GM18505 (cell line): ENCODE measurements at regions not wholly inside any gene's neighbourhood (a gene's known extent, or its start where the extent isn't known, plus 50 kb on each side); places are given as distances from the start of the nearest gene placed in this dataset.
"Not testable (repeated sequence)": the region's sequence is repeated elsewhere in the genome, so short reads cannot be mapped to it uniquely, and the experiment has no call there.

Experiments
- ATAC-seq: cut with Tn5 transposase; IDR thresholded peaks from one replicate; pipeline ENCODE4 v1.9.1; 2021; ENCODE audit not compliant: unreplicated experiment
- POLR2A ChIP-seq: IDR thresholded peaks from 4 replicates; pipeline ENCODE4 v1.6.1; 2011; ENCODE audit warnings: borderline replicate concordance; ENCODE audit not compliant: insufficient read depth, insufficient read length; ENCODE audit errors: extremely low read depth

DNA sequence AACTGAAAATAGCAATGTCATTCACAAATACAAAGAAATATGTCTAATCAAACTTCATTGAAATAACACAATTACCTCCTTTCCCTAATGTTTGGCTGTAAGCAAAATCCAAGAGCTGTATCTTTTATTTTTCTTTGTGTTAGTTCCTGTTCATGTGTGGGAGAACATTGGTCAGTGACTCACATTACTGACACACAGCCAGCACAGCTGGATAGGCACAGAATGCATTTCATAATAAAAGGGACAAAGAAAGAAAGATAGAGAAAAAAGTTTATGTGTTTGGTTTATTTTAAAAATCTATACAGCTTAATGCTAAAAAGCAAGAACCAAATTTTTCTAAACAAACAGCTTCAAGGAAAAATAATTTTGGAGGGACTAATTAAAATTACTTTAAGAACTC is 185.6 kb upstream of the COL3A1 start:
- no peak for ATAC-seq
- TF ChIP-seq POLR2A, result no peak

DNA sequence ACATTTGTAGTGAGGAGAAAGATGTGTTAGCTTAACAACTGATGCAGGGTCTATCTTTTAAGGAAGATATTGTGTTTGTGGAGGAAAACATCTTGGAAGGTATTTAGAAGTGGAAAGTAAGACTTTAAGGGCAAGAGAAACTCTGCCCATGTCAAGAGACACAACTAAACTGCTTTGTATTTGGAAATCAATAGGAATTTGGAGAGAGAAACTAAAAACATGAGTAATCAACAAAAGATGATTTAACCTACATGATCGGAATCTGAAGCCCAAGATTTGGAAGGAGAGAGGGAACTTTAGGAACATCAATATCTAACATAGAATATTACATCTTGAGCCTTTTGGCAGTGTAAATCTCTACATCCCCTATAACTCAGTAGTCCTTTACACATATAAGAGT is 184.2 kb upstream of the COL3A1 start:
- TF ChIP-seq POLR2A, result no peak
- no peak for ATAC-seq

DNA sequence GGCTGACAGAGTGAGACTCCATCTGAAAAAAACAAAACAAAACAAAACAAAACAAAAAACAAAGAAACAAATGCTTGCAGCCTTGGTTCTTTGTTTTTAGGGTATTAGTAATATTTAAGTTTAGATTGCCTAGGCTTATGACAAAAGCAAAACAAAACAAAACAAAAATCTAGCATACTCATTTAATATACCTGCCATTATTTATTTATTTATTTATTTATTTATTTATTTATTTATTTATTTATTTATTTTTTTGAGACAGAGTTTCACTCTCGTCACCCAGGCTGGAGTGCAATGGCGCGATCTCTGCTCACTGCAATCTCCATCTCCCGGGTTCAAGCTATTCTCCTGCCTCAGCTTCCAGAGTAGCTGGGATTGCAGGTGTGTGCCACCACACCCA is 179.7 kb upstream of the COL3A1 start:
- ATAC-seq, result not testable (repeated sequence)

DNA sequence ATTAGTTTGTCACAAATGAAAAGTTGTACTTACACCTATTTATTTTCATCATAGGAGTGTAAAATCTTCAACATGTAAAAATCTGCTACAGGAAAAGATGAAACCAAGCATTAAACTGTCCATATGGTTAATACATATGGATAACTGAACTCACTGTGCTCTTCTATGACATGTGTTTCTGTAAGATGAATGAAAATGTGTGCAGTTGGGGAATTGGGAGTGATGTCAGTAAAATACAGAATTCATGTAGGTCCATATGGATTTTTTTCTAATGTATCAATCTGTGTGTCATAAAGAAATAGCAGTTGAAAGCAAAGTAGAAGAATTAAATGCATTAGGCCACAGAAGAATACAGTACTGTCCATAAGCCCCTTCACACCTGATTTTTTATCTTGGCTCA is 178.4 kb upstream of the COL3A1 start:
- TF ChIP-seq POLR2A, result no peak
- ATAC-seq, result no peak

DNA sequence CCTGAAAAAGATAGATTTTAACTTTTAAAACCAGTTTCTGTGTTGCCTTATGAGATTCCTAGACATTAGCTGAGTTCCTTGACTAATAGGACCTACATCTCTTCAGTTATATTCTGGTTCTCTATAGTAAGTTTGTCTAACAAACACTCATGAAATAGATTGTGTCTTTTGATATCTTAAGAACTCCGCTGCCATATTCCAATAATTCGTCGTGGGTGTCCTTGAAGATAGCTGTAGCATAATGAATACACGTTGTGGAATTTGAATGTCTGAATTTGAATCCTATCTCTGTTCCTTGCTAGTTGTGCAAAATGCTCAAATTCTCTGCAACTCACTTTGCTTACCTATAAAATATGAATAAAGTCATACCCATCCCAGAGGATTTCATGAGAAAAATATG is 176.8 kb upstream of the COL3A1 start:
- TF ChIP-seq POLR2A, result no peak
- ATAC-seq, result no peak

DNA sequence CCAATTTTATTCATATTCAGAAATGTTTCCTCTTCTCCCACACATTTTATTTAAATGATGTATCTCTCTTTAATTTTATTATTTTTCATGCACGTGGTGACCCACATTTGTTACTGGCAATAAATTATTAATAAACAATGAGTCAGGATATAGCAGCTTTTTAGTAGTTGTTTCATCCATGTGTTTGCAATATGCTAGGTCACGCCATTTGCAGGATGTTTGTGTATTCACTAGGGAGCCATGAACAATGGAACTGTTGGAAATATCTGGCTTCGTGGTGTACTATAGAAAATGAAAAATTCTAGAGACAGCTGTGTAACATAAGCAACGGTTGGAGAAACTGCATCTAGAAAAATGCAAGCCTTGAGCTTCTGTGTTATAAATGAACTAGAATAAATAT is 176.0 kb upstream of the COL3A1 start:
- ATAC-seq, result no peak
- TF ChIP-seq POLR2A, result no peak

DNA sequence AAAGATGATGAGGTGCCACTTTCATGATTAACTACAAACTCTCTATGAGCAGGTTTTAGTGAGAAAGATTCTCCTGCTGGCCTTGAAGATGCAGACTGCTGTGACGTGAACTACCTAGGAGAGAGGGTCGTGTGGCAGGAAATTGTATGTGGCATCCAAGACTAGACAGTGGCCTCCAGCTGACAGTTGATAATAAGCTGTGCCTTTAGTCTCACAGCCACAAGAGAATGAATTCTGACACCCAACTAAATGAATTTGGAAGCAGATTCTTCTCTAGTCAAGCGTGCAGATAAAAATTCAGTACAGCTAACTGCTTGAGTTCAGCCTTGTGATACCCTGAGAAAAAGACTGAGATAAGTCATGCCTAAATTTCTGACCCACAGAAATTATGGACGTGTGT is 169.0 kb upstream of the COL3A1 start:
- no peak for TF ChIP-seq POLR2A
- no peak for ATAC-seq

DNA sequence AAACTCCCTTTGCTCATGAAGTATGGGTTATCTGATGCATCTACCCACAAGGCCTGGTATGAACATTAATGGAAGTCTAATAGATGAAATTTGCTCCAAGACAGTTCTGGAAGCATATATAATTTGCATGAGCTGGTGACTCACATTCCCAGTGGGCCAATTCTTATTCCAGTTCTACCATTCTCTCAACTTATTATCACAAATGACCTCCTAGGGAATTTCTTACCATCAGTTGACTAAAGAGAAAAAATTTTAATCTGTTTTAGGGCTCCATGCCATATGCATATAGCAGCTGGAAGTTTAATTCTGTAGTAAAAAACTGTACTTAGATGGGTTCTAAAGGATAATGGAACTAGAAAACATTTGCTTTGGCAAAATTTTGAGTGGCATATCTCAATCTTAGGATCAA is 165.2 kb upstream of the COL3A1 start:
- no peak for TF ChIP-seq POLR2A
- ATAC-seq, result no peak

DNA sequence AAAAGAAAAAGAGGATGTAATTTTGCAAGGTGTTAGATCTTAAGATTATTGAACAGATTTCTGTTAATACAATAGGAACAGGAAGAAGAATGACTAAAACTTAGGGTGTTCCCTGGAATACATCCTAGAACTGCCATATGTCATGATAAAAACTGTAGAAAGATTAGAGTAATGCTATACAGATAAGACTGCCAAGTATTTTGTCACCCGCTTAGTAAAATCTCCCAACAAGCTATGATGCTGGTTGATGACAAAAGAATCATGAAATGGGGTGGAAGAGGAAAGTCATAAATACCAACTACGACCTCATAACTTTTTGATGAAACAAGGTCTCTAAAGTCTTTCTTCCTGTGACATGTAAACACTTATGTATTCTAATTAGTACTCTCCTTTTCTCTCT is 163.6 kb upstream of the COL3A1 start:
- TF ChIP-seq POLR2A, result no peak

DNA sequence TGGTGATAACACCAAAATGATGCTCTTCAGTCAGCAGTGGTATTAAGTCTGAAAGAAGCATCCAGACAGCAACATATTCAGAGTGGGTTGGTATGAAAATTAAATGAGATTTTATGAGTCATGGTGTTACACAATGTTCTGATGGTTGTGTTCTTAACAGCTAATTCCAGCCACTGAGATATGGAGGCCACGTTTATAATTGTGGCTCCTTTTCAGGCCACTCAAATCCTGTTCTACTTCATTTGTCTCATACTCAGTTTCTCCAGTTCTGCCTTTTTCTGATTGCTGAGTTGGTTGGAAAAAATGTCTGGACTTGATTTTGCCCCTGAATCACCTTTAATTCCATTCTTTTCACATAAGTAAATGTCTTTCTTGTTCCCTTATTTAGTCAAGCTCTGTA is 162.7 kb upstream of the COL3A1 start:
- no peak for ATAC-seq
- no peak for TF ChIP-seq POLR2A

More for the DNA sequence above, 163.6 kb upstream of the COL3A1 start:
- no peak for ATAC-seq

DNA sequence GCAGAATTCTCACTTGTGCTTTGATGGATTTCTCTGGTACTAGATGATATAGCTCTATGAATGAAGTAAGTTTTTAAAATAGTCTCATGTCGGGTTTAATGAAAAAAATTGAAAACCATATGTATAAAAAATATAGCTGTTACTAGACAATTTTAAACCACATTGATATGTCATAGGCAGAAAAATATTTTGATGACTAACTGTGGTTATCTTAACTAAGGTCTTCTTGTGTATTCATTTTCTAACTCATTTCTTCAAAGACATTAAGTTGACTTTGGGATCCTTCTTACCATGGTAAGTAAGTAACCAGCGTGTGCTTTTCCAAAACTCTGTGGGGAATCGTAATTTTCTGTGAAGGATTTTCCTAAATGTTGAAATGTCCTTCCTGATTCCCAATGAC is 160.9 kb upstream of the COL3A1 start:
- ATAC-seq, result no peak
- no peak for TF ChIP-seq POLR2A

DNA sequence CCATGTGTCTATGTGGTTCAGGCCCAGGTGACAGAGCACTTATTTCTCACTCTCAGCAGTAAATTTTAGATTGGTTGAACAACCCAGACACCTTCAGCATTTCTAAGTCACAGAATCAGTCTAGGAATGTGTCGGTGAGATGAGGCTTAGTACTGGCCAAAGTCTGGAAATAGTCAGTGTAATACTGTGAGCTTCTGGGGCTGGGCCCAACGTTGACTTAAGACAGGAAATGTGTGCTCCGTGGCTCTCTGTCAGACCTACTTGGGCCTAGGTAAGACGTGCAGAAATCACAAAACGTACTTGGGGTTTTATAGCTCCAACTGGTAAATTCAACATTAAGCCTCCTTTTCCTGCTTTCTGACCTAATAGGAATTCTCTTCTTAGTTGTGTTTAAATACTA is 160.3 kb upstream of the COL3A1 start:
- no peak for ATAC-seq

DNA sequence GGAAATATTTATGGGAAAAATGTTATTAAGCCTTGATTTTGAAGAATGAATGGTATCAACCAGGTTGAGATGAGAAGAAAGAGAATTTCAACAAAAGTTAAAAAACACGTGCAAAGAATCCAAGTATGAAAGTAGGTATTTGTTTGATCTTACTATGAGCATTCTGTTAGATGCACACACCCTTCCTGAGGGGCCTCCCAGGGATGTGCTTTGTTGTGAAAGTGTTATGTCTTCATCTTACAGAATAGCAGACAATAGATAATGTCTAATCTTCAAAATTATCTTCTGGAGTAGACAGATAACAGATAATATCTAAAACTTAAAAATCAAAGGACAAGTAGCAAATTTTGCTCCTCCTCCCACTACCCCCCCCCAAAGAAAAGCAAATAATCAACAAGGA is 155.2 kb upstream of the COL3A1 start:
- no peak for TF ChIP-seq POLR2A
- no peak for ATAC-seq

More for the DNA sequence above, 160.3 kb upstream of the COL3A1 start:
- no peak for TF ChIP-seq POLR2A

DNA sequence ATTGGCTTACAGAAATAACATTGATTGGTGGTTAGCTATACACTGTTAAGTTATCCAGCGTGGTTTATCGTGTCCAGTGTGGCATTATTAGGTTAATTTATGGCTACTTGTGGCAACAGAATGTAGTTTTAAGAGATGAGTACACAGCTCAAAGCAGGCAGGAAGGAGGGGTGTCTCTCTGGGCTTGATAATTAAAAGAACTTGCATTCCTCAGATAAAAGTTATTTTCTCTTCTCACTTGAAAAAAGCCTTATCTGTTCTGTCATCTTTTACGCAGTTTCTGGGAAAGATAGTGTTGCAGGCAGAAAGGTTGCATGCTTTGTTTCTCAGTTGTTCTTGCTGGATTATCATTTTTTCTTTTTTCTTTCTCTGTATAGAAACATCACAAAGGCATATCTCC is 154.4 kb upstream of the COL3A1 start:
- no peak for ATAC-seq

DNA sequence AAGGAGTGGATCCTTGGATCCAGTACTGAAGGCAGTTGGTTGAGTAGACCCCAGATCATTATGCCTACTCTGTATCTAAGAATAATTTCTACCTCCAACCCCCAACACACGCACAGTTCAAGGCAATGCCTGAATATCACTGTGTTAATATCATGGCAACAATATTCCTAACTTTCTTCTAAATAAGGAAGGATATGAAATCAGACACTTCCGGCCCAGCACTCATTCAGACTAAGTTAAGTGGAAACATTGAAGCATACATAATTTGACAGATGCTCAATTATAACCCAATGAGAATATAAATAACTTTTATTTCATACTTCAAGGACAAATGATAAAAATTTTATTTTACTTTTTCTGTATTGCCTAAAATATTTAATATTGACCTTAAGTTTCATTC is 153.6 kb upstream of the COL3A1 start:
- ATAC-seq, result no peak
- no peak for TF ChIP-seq POLR2A

More for the DNA sequence above, 154.4 kb upstream of the COL3A1 start:
- no peak for TF ChIP-seq POLR2A
